GM13976 (cell line): ENCODE measurements at regions not wholly inside any gene's neighbourhood (a gene's known extent, or its start where the extent isn't known, plus 50 kb on each side); places are given as distances from the start of the nearest gene placed in this dataset.

ENCODE experiments used
- DNase-seq: peaks from one replicate; pipeline ENCODE4 v3.0.0; 2012; ENCODE audit warnings: low spot score
- CTCF ChIP-seq: IDR thresholded peaks from 2 replicates; pipeline ENCODE4 v1.5.1; 2012; ENCODE audit warnings: borderline replicate concordance, mild to moderate bottlenecking; ENCODE audit not compliant: insufficient read depth; ENCODE audit errors: extremely low read depth, missing control alignments, control extremely low read depth
- in situ Hi-C: fragments of 300-500 bp; cut with MboI; formaldehyde crosslinking; loops from one replicate; pipeline ENCODE4 v1.12.0; 2022; ENCODE audit warnings: low sequenced_read_pairs, mixed read lengths, inconsistent platforms; ENCODE audit not compliant: unreplicated experiment

GRCh38 chr3:117105686-117106085, 396.1 kb downstream of the TUSC7 start:
- no peak for TF ChIP-seq CTCF
- DNase-seq = no peak
- in situ Hi-C loops = no loop called here

- TF ChIP-seq CTCF = no peak
- in situ Hi-C loops = no loop called here
- DNase-seq = no peak
Observed at GRCh38 chr3:117106396-117106795, 396.8 kb downstream of the TUSC7 start.

GRCh38 chr3:117107946-117108345, 398.4 kb downstream of the TUSC7 start:
- in situ Hi-C loops = no loop called here
- no peak for DNase-seq
- no peak for TF ChIP-seq CTCF

- DNase-seq = no peak
- in situ Hi-C loops = no loop called here
- TF ChIP-seq CTCF = no peak
Observed at GRCh38 chr3:117109178-117109577, 399.6 kb downstream of the TUSC7 start.

GRCh38 chr3:117114517-117115265, 405.1 kb downstream of the TUSC7 start:
- TF ChIP-seq CTCF = no peak
- in situ Hi-C loops = no loop called here
- DNase-seq = no peak

- no peak for TF ChIP-seq CTCF
- no peak for DNase-seq
- in situ Hi-C loops = no loop called here
Observed at GRCh38 chr3:117117188-117117936, 407.8 kb downstream of the TUSC7 start.

- no peak for DNase-seq
- in situ Hi-C loops = no loop called here
- TF ChIP-seq CTCF = no peak
Observed at GRCh38 chr3:117118604-117119003, 409.0 kb downstream of the TUSC7 start.
